Upper lobe of right lung (tissue), 1 donor: ENCODE measurements at regions not wholly inside any gene's neighbourhood (a gene's known extent, or its start where the extent isn't known, plus 50 kb on each side); places are given as distances from the start of the nearest gene placed in this dataset.
A peak's percentile ranks its signal among the peaks of the same experiment; 100 is the strongest.

ENCODE experiments used
- ATAC-seq: fragments of 200-7000 bp; cut with Tn5 transposase; one replicate; pipeline ENCODE4 v1.9.1; 2020; ENCODE audit warnings: mild to moderate bottlenecking, moderate library complexity
- DNase-seq: peaks from one replicate; pipeline ENCODE4 v3.0.0-alpha.2; 2020
- H3K27ac ChIP-seq: fragments of 200-600 bp; one replicate; pipeline ENCODE4 v1.8.0; 2022
- H3K27me3 ChIP-seq: fragments of 200-600 bp; one replicate; pipeline ENCODE4 v1.8.0; 2022; ENCODE audit warnings: mild to moderate bottlenecking
- H3K36me3 ChIP-seq: fragments of 200-600 bp; one replicate; pipeline ENCODE4 v1.8.0; 2022
- H3K4me1 ChIP-seq: fragments of 200-600 bp; one replicate; pipeline ENCODE4 v1.8.0; 2022
- H3K4me3 ChIP-seq: fragments of 200-600 bp; one replicate; pipeline ENCODE4 v1.8.0; 2022; ENCODE audit warnings: mild to moderate bottlenecking
- H3K9me3 ChIP-seq: fragments of 200-600 bp; one replicate; pipeline ENCODE4 v1.8.0; 2022
- intact Hi-C: fragments of 100-400 bp; cut with DNase I; formaldehyde crosslinking; loops from one replicate; pipeline ENCODE4 v1.11.0; 2022
- TF ChIP-seq, protein P1 (sequence below): fragments of 200-600 bp; IDR thresholded peaks from one replicate; pipeline ENCODE4 v1.8.0; 2022; ENCODE audit warnings: antibody characterized with exemption
- donor health status: DM: no; HTN: yes; CAD: no; lungs with severe emphysema.

GRCh38 chr18:7321831-7322230 lies 90.9 kb downstream of the LRRC30 start:
- TF ChIP-seq, protein P1, sequence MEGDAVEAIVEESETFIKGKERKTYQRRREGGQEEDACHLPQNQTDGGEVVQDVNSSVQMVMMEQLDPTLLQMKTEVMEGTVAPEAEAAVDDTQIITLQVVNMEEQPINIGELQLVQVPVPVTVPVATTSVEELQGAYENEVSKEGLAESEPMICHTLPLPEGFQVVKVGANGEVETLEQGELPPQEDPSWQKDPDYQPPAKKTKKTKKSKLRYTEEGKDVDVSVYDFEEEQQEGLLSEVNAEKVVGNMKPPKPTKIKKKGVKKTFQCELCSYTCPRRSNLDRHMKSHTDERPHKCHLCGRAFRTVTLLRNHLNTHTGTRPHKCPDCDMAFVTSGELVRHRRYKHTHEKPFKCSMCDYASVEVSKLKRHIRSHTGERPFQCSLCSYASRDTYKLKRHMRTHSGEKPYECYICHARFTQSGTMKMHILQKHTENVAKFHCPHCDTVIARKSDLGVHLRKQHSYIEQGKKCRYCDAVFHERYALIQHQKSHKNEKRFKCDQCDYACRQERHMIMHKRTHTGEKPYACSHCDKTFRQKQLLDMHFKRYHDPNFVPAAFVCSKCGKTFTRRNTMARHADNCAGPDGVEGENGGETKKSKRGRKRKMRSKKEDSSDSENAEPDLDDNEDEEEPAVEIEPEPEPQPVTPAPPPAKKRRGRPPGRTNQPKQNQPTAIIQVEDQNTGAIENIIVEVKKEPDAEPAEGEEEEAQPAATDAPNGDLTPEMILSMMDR = no peak
- Histone ChIP-seq H3K36me3 (no peaks in the 10 kb centered on the region), H3K27ac (no peak overlapping the region), H3K27me3 (no peaks in the 10 kb centered on the region), H3K4me3 (no peak overlapping the region), H3K9me3 (no peaks in the 10 kb centered on the region), H3K4me1 (no peaks in the 10 kb centered on the region)
- DNase-seq = no peak
- ATAC-seq = no peak
- intact Hi-C loops = no loop called here

DNA sequence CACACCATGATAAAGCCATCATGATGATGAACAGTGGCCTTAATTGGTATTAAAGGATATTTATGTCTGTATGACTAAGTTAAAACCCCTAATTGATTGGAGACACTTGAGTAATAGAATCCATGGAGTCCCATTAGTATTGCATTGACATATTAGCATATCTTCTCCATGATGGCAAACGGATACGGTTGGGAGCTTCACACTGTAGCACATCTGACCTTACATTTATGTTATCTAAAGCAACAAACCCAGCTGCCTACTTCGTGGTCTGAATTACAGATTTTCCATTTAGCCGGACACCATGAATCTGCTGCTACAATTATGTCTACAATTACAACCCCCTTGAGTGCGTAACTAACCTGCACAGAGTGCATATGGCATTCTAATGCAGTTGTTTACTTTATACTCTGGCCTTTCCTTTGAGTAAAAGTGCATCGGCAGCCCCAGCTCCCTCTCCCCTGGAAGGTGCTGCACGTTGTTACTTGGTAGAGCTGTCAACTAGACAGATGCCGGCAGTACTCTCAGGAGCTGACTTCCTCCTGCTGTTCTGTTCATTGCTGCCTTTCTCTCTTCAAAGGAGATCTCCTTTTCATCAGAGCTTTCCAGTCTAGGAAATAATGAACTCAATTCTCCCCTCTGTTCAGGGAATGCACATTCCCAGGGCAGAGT lies 92.1 kb downstream of the LRRC30 start:
- DNase-seq = no peak

GRCh38 chr18:7325126-7325430 lies 94.2 kb downstream of the LRRC30 start:
- Histone ChIP-seq H3K4me3 (no peak overlapping the region), H3K4me1 (no peaks in the 10 kb centered on the region), H3K27me3 (no peaks in the 10 kb centered on the region), H3K27ac (peak overlapping the region; percentile 6), H3K36me3 (no peaks in the 10 kb centered on the region), H3K9me3 (no peaks in the 10 kb centered on the region)
- ATAC-seq (no peak), DNase-seq (no peak)
- intact Hi-C loops = no loop called here
- TF ChIP-seq, protein P1 = no peak

More for the DNA sequence above, 92.1 kb downstream of the LRRC30 start:
- no peak overlapping the region for H3K4me3 ChIP-seq
- ATAC-seq = no peak
- H3K27ac ChIP-seq = no peak overlapping the region
- intact Hi-C loops = no loop called here
- no peaks in the 10 kb centered on the region for H3K4me1 ChIP-seq
- H3K27me3 ChIP-seq = no peaks in the 10 kb centered on the region
- TF ChIP-seq, protein P1 = no peak
- no peaks in the 10 kb centered on the region for H3K9me3 ChIP-seq
- H3K36me3 ChIP-seq = no peaks in the 10 kb centered on the region

DNA sequence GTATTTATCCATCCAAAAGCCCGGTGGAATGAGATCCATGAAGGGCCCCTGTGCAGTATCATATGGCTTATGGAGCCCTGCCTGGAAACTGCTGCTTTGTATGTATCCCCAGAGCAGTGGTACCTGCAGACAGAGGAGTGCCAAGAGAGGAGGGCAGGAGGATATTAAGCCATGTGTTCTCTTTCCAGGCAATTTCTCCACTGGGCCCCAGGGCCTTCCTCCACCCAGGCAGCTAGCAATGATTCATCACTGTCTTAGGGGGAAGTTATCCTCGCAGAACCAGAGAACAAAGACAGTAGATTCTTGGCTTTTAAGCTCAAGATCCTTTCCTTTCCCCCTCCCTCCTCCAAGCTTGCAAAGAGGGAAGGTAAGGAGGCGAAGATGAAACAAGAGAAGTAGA lies 98.1 kb downstream of the LRRC30 start:
- no peak overlapping the region for H3K27ac ChIP-seq
- H3K4me3 ChIP-seq = no peak overlapping the region
- no peaks in the 10 kb centered on the region for H3K27me3 ChIP-seq
- DNase-seq (no peak), ATAC-seq (peak; percentile 43)
- intact Hi-C loops = no loop called here
- no peaks in the 10 kb centered on the region for H3K4me1 ChIP-seq
- TF ChIP-seq, protein P1 = no peak
- no peaks in the 10 kb centered on the region for H3K9me3 ChIP-seq
- no peaks in the 10 kb centered on the region for H3K36me3 ChIP-seq

- no peak overlapping the region for H3K27ac ChIP-seq
- no peaks in the 10 kb centered on the region for H3K27me3 ChIP-seq
- no peaks in the 10 kb centered on the region for H3K36me3 ChIP-seq
- no peak for ATAC-seq
- TF ChIP-seq, protein P1 = no peak
- H3K4me3 ChIP-seq = no peak overlapping the region
- intact Hi-C loops = no loop called here
- H3K4me1 ChIP-seq = no peaks in the 10 kb centered on the region
- no peaks in the 10 kb centered on the region for H3K9me3 ChIP-seq
- no peak for DNase-seq
Observed at GRCh38 chr18:7332452-7332851, 101.6 kb downstream of the LRRC30 start.

GRCh38 chr18:7333025-7333562 lies 102.2 kb downstream of the LRRC30 start:
- TF ChIP-seq, protein P1 = no peak
- ATAC-seq = no peak
- intact Hi-C loops = no loop called here

More at GRCh38 chr18:7333025-7333562, 102.2 kb downstream of the LRRC30 start:
- Histone ChIP-seq H3K4me1 (no peaks in the 10 kb centered on the region), H3K27me3 (no peaks in the 10 kb centered on the region), H3K9me3 (no peaks in the 10 kb centered on the region), H3K4me3 (no peak overlapping the region), H3K27ac (no peak overlapping the region), H3K36me3 (no peaks in the 10 kb centered on the region)
- DNase-seq = no peak
